T-cell (primary cell): ENCODE measurements at regions not wholly inside any gene's neighbourhood (a gene's known extent, or its start where the extent isn't known, plus 50 kb on each side); places are given as distances from the start of the nearest gene placed in this dataset.
"Not testable (repeated sequence)": the region's sequence is repeated elsewhere in the genome, so short reads cannot be mapped to it uniquely, and the experiment has no call there.

Experiments used
- ATAC-seq, 4 experiments: fragments of 200-7000 bp in 3 of 4; fragments of 150-1000 bp in 1 of 4; cut with Tn5 transposase; replicated peaks in 1 of 4; 1 replicate in 3 of 4; 2 replicates in 1 of 4; pipeline ENCODE4 v1.10.0; 2021; ENCODE audit warnings: moderate library complexity in 3 of 4, mild to moderate bottlenecking in 2 of 4, moderate number of reproducible peaks in 1 of 4
- CTCF ChIA-PET, 2 donors: fragments of 300-600 bp; sonication (Branson Sonifier 250); formaldehyde crosslinking; loops; one replicate each; lab custom pipeline; 2022; ENCODE audit warnings: antibody characterized with exemption in 2 of 2; lab: Charles Lee
- POLR2A ChIA-PET, 2 donors: fragments of 300-600 bp; sonication (Branson Sonifier 250); formaldehyde crosslinking; loops; one replicate each; lab custom pipeline; 2022; ENCODE audit warnings: antibody characterized with exemption in 2 of 2; lab: Charles Lee
- DNase-seq, 35 experiments: peaks; one replicate each; pipeline versions ENCODE4 v3.0.0 to v3.0.0-alpha.2; 2013 to 2023
- H3K27ac ChIP-seq: one replicate; pipeline ENCODE4 v1.5.1; 2013; ENCODE audit warnings: low read length
- H3K27me3 ChIP-seq, 2 experiments: replicated peaks in 1 of 2; 1 replicate in 1 of 2; 2 replicates in 1 of 2; pipeline versions ENCODE4 v1.6.1 to v1.7.0; 2013; ENCODE audit warnings: low read length in 1 of 2, mixed read lengths in 1 of 2; ENCODE audit not compliant: control insufficient read depth in 2 of 2, insufficient read depth in 2 of 2; ENCODE audit errors: extremely low read depth in 1 of 2
- H3K36me3 ChIP-seq, 2 donors: 1 replicate in 1 of 2; 2 replicates in 1 of 2; pipeline versions ENCODE4 v1.6.1 to v1.7.0; 2013; ENCODE audit warnings: low read length in 1 of 2; ENCODE audit not compliant: control insufficient read depth in 2 of 2, insufficient read depth in 1 of 2; ENCODE audit errors: extremely low read depth in 1 of 2
- H3K4me1 ChIP-seq, 2 experiments: 1 replicate in 1 of 2; 2 replicates in 1 of 2; pipeline versions ENCODE4 v1.6.1 to v1.7.0; 2013; ENCODE audit warnings: low read length in 2 of 2, mixed read lengths in 1 of 2; ENCODE audit not compliant: insufficient read depth in 2 of 2, control insufficient read depth in 1 of 2; ENCODE audit errors: extremely low read depth in 1 of 2
- H3K4me3 ChIP-seq, 2 donors: 1 replicate in 1 of 2; 2 replicates in 1 of 2; pipeline versions ENCODE4 v1.5.1 to v1.7.0; 2013; ENCODE audit warnings: mild to moderate bottlenecking in 2 of 2, low read length in 1 of 2, moderate library complexity in 1 of 2; ENCODE audit not compliant: control insufficient read depth in 1 of 2; ENCODE audit errors: extremely low read depth in 1 of 2
- H3K9me3 ChIP-seq: 2 replicates; pipeline ENCODE4 v1.7.0; 2013
- H3K27ac Mint-ChIP-seq, 2 donors: one replicate each; pipeline ENCODE4 v1.8.0; 2020 to 2021; ENCODE audit warnings: mild to moderate bottlenecking in 2 of 2, mixed read lengths in 2 of 2
- H3K27me3 Mint-ChIP-seq, 2 donors: one replicate each; pipeline ENCODE4 v1.8.0; 2021 to 2022; ENCODE audit warnings: mixed read lengths in 2 of 2
- H3K36me3 Mint-ChIP-seq: one replicate; pipeline ENCODE4 v1.8.0; 2021; ENCODE audit warnings: mixed read lengths
- H3K4me1 Mint-ChIP-seq, 3 donors: one replicate each; pipeline ENCODE4 v1.8.0; 2020 to 2022; ENCODE audit warnings: mixed read lengths in 3 of 3, mild to moderate bottlenecking in 1 of 3
- H3K4me3 Mint-ChIP-seq, 3 donors: one replicate each; pipeline ENCODE4 v1.8.0; 2020 to 2022; ENCODE audit warnings: mild to moderate bottlenecking in 3 of 3, mixed read lengths in 3 of 3, moderate library complexity in 3 of 3
- H3K9me3 Mint-ChIP-seq, 3 donors: one replicate each; pipeline ENCODE4 v1.8.0; 2020 to 2022; ENCODE audit warnings: mixed read lengths in 3 of 3
- WGBS: methylation state at CpG from one replicate; pipeline ENCODE4 v1.1.5; 2013; ENCODE audit warnings: missing lambda C conversion rate; ENCODE audit not compliant: insufficient coverage; 5-methylcytosine and 5-hydroxymethylcytosine counted together

- no peak for ATAC-seq
- POLR2A ChIA-PET, result no interaction called here
- WGBS, result 42% methylated on average over 3 of the region's 3 CpGs
- no peak overlapping the region for H3K27ac Mint-ChIP-seq
- Histone ChIP-seq H3K36me3 (no peaks in the 10 kb centered on the region), H3K4me3 (no peak overlapping the region), H3K4me1 (no peaks in the 10 kb centered on the region), H3K27ac (no peak overlapping the region), H3K9me3 (no peaks in the 10 kb centered on the region), H3K27me3 (no peaks in the 10 kb centered on the region)
- no peaks in the 10 kb centered on the region for H3K27me3 Mint-ChIP-seq
- no peaks in the 10 kb centered on the region for H3K36me3 Mint-ChIP-seq
- no peak overlapping the region for H3K4me3 Mint-ChIP-seq
- no peaks in the 10 kb centered on the region for H3K9me3 Mint-ChIP-seq
- CTCF ChIA-PET, result no interaction called here
- no peak for DNase-seq
- no peaks in the 10 kb centered on the region for H3K4me1 Mint-ChIP-seq
Measured at GRCh38 chr18:24616653-24617052, 156.2 kb downstream of the HRH4 start.

DNA sequence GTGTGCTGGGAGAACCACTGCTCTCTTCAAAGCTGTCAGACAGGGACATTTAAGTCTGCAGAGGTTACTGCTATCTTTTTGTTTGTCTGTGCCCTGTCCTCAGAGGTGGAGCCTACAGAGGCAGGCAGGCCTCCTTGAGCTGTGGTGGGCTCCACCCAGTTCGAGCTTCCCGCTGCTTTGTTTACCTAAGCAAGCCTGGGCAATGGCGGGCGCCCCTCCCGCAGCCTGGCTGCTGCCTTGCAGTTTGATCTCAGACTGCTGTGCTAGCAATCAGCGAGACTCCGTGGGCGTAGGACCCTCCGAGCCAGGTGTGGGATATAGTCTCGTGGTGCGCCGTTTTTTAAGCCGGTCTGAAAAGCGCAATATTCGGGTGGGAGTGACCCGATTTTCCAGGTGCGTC lies 164.0 kb downstream of the HRH4 start:
- H3K4me1 Mint-ChIP-seq, H3K4me3 Mint-ChIP-seq, H3K27ac ChIP-seq, H3K9me3 ChIP-seq, DNase-seq, H3K9me3 Mint-ChIP-seq, H3K4me1 ChIP-seq, H3K27ac Mint-ChIP-seq, H3K36me3 ChIP-seq, CTCF ChIA-PET, POLR2A ChIA-PET, H3K36me3 Mint-ChIP-seq, H3K27me3 Mint-ChIP-seq, ATAC-seq, H3K27me3 ChIP-seq, H3K4me3 ChIP-seq: not testable (repeated sequence)
- WGBS, result no CpG with 5 or more reads among the region's 17 CpGs

DNA sequence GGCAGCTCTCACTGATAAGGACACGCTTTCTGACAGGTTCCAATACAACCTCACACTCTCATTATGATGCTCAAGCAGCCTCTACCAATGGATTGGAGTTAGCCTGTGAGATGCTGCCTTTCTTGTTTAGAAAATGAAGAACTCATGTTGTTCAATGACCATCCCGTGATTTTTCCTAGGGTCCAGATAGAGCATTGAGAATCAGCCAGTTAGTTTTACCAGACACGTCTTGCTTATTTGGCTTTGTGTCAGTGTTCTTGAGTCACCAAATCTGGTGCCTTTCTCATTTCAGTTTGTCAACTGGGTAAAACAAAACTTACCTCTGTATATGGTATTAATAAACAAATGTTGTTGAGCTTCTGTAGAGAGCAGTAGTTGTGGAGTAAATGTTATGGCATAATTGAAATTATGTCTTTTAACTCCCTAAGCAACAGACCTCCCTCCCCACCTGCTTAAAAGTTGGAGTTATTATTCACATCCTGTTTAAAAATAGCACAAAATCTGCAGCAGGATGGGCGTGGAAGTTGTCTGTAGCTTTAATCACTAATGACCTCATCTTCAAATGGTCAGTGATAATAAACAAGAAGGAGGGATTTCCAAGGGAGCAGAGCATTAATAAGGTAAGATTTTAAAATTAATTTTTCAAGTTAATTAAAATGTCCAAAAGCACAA lies 167.3 kb downstream of the HRH4 start:
- H3K36me3 ChIP-seq, result no peaks in the 10 kb centered on the region
- H3K27ac ChIP-seq, result no peak overlapping the region
- 13% methylated on average over 1 of the region's 4 CpGs for WGBS
- H3K4me1 ChIP-seq, result peaks cover 0 to 2% of the 10 kb centered on the region in 2 experiments
- ATAC-seq (no peak), DNase-seq (no peak)
- no peaks in the 10 kb centered on the region for H3K36me3 Mint-ChIP-seq
- no peaks in the 10 kb centered on the region for H3K9me3 ChIP-seq
- H3K4me3 Mint-ChIP-seq, result no peak overlapping the region
- no peaks in the 10 kb centered on the region for H3K9me3 Mint-ChIP-seq
- no peak overlapping the region for H3K4me3 ChIP-seq
- CTCF ChIA-PET, result no interaction called here
- H3K4me1 Mint-ChIP-seq, result no peaks in the 10 kb centered on the region
- no peak overlapping the region for H3K27ac Mint-ChIP-seq
- peaks cover 0 to 9% of the 10 kb centered on the region in 2 experiments for H3K27me3 ChIP-seq
- POLR2A ChIA-PET, result no interaction called here
- peaks cover 5 to 7% of the 10 kb centered on the region in 2 donors for H3K27me3 Mint-ChIP-seq

DNA sequence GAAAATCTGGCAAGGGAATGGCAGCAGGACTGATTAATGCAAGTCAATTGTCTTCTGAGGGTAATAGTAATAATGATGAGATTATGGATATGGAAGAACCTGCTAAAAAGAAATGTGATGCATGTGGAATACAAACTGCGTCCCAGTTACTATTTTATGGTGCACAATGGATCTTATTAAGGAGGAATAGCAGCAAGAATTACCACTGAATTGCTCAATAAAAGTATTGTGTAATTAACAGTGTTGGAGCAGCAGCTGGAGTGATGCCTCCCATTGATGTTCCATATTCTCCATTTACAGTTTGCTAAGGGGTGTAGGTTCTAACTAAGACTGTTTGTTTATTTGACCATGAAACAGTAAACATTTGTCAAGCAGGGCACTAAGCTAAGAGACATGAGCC lies 167.9 kb downstream of the HRH4 start:
- ChIA-PET CTCF (no interaction called here), POLR2A (no interaction called here)
- no peaks in the 10 kb centered on the region for H3K9me3 ChIP-seq
- peaks cover 0 to 2% of the 10 kb centered on the region in 2 experiments for H3K4me1 ChIP-seq
- H3K9me3 Mint-ChIP-seq, result no peaks in the 10 kb centered on the region
- H3K27ac ChIP-seq, result no peak overlapping the region
- peaks cover 0 to 9% of the 10 kb centered on the region in 2 experiments for H3K27me3 ChIP-seq
- H3K27ac Mint-ChIP-seq, result no peak overlapping the region
- H3K36me3 Mint-ChIP-seq, result no peaks in the 10 kb centered on the region
- DNase-seq (no peak), ATAC-seq (no peak)
- H3K36me3 ChIP-seq, result no peaks in the 10 kb centered on the region
- H3K27me3 Mint-ChIP-seq, result peaks cover 5 to 10% of the 10 kb centered on the region in 2 donors
- no peak overlapping the region for H3K4me3 ChIP-seq
- 33% methylated on average over 1 of the region's 1 CpG for WGBS
- H3K4me1 Mint-ChIP-seq, result no peaks in the 10 kb centered on the region
- H3K4me3 Mint-ChIP-seq, result no peak overlapping the region

DNA sequence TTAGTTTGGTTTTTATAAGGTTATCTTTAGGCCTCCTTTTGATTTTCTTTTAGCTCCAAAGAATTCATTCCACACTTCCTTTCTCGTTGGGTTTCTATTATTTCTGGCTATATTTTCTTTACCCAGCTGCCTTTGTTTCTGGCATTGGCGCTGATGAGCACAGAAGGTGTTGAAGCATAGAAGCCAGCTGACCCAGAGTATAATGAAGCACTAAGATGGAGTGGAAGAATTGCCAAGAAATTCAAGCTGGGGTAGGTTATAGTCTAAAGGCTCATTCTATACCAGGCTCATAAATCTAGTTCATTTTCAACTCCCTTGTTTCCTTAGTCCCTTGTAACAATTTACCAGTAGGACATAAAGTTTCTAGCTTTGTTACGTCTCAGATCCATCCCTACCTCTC lies 169.5 kb downstream of the HRH4 start:
- peaks cover 0 to 2% of the 10 kb centered on the region in 2 experiments for H3K4me1 ChIP-seq
- H3K36me3 ChIP-seq, result no peaks in the 10 kb centered on the region
- H3K27me3 Mint-ChIP-seq, result peaks cover 5 to 11% of the 10 kb centered on the region in 2 donors
- H3K4me3 Mint-ChIP-seq, result no peak overlapping the region
- no peak for DNase-seq
- H3K36me3 Mint-ChIP-seq, result no peaks in the 10 kb centered on the region
- no peak overlapping the region for H3K27ac Mint-ChIP-seq
- WGBS, result 86% methylated on average over 1 of the region's 3 CpGs
- peaks cover 0 to 11% of the 10 kb centered on the region in 2 experiments for H3K27me3 ChIP-seq
- POLR2A ChIA-PET, result no interaction called here
- H3K9me3 Mint-ChIP-seq, result no peaks in the 10 kb centered on the region
- H3K4me3 ChIP-seq, result no peak overlapping the region
- no peak for ATAC-seq
- no peaks in the 10 kb centered on the region for H3K9me3 ChIP-seq
- H3K4me1 Mint-ChIP-seq, result no peaks in the 10 kb centered on the region
- CTCF ChIA-PET, result no interaction called here
- H3K27ac ChIP-seq, result no peak overlapping the region

- Mint-ChIP-seq H3K27ac (no peak overlapping the region), H3K4me3 (no peak overlapping the region), H3K27me3 (peaks cover 5 to 10% of the 10 kb centered on the region in 2 donors), H3K36me3 (no peaks in the 10 kb centered on the region), H3K9me3 (no peaks in the 10 kb centered on the region), H3K4me1 (no peaks in the 10 kb centered on the region)
- Histone ChIP-seq H3K27ac (no peak overlapping the region), H3K27me3 (peaks cover 0 to 11% of the 10 kb centered on the region in 2 experiments), H3K4me1 (peaks cover 0 to 2% of the 10 kb centered on the region in 2 experiments), H3K4me3 (no peak overlapping the region), H3K36me3 (no peaks in the 10 kb centered on the region), H3K9me3 (no peaks in the 10 kb centered on the region)
- WGBS, result 81% methylated on average over 10 of the region's 10 CpGs
- CTCF ChIA-PET, result no interaction called here
- no peak for ATAC-seq
- POLR2A ChIA-PET, result no interaction called here
- DNase-seq, result no peak
Measured at GRCh38 chr18:24630346-24630880, 170.0 kb downstream of the HRH4 start.
